CD4-positive, alpha-beta T cell (primary cell): ENCODE measurements at regions not wholly inside any gene's neighbourhood (a gene's known extent, or its start where the extent isn't known, plus 50 kb on each side); places are given as distances from the start of the nearest gene placed in this dataset.

Source experiments
- ATAC-seq: fragments of 200-7000 bp; cut with Tn5 transposase; one replicate; pipeline ENCODE4 v1.10.0; 2022; ENCODE audit warnings: mild to moderate bottlenecking; ENCODE audit not compliant: poor library complexity
- CTCF ChIA-PET: fragments of 350-600 bp; sonication (Branson Sonifier 250); formaldehyde crosslinking; loops from one replicate; lab custom pipeline; 2021; ENCODE audit warnings: antibody characterized with exemption, inconsistent platforms; lab: Charles Lee
- POLR2A ChIA-PET: fragments of 350-600 bp; sonication (Branson Sonifier 250); formaldehyde crosslinking; loops from one replicate; lab custom pipeline; 2021; ENCODE audit warnings: antibody characterized with exemption, inconsistent platforms; lab: Charles Lee
- DNase-seq, 14 experiments: peaks; one replicate each; pipeline ENCODE4 v3.0.0-alpha.2; 2013 to 2020; ENCODE audit warnings: mixed read lengths in 2 of 14
- H3K27ac ChIP-seq, 2 donors: one replicate each; pipeline versions ENCODE4 v1.5.1 to v1.7.0; 2013; ENCODE audit warnings: low read length in 2 of 2, low read depth in 1 of 2, mild to moderate bottlenecking in 1 of 2
- H3K27me3 ChIP-seq, 2 experiments: 1 replicate in 1 of 2; 2 replicates in 1 of 2; pipeline versions ENCODE4 v1.6.1 to v1.7.0; 2013; ENCODE audit warnings: low read length in 2 of 2, control low read depth in 1 of 2, mild to moderate bottlenecking in 1 of 2, moderate library complexity in 1 of 2; ENCODE audit not compliant: insufficient read depth in 2 of 2, control insufficient read depth in 1 of 2
- H3K36me3 ChIP-seq: one replicate; pipeline ENCODE4 v1.6.1; 2013; ENCODE audit warnings: low read length, control low read depth; ENCODE audit not compliant: insufficient read depth
- H3K4me1 ChIP-seq: one replicate; pipeline ENCODE4 v1.6.1; 2013; ENCODE audit warnings: low read length, control low read depth; ENCODE audit not compliant: insufficient read depth
- H3K4me3 ChIP-seq: one replicate; pipeline ENCODE4 v1.5.1; 2013; ENCODE audit warnings: mild to moderate bottlenecking, low read length, moderate library complexity
- H3K9me3 ChIP-seq, 2 experiments: 1 replicate in 1 of 2; 2 replicates in 1 of 2; pipeline versions ENCODE4 v1.6.1 to v1.7.0; 2013; ENCODE audit warnings: low read length in 2 of 2, mild to moderate bottlenecking in 2 of 2, control low read depth in 1 of 2, moderate library complexity in 1 of 2; ENCODE audit not compliant: control insufficient read depth in 1 of 2, insufficient read depth in 1 of 2
- H3K27ac Mint-ChIP-seq: one replicate; pipeline ENCODE4 v1.8.0; 2020; ENCODE audit warnings: mixed read lengths
- H3K27me3 Mint-ChIP-seq: one replicate; pipeline ENCODE4 v1.8.0; 2021; ENCODE audit warnings: mixed read lengths
- H3K36me3 Mint-ChIP-seq: one replicate; pipeline ENCODE4 v1.8.0; 2021; ENCODE audit warnings: low read depth, mixed read lengths
- H3K4me1 Mint-ChIP-seq: one replicate; pipeline ENCODE4 v1.8.0; 2021; ENCODE audit warnings: low read depth, mixed read lengths
- H3K4me3 Mint-ChIP-seq: one replicate; pipeline ENCODE4 v1.8.0; 2020; ENCODE audit warnings: mild to moderate bottlenecking, mixed read lengths
- H3K9me3 Mint-ChIP-seq: one replicate; pipeline ENCODE4 v1.8.0; 2020; ENCODE audit warnings: mixed read lengths
- CTCF ChIP-seq: fragments of 200-600 bp; IDR thresholded peaks from one replicate; pipeline ENCODE4 v1.8.0; 2022; ENCODE audit warnings: antibody characterized with exemption, mild to moderate bottlenecking
- intact Hi-C, 2 experiments: fragments of 100-400 bp; cut with DNase I in 1 of 2; cut with micrococcal nuclease in 1 of 2; formaldehyde crosslinking; loops; one replicate each; pipeline versions ENCODE4 v1.15.1 to v1.9.0; 2023 to 2025; cut with DNase I, micrococcal nuclease

- Mint-ChIP-seq H3K4me1 (no peaks in the 10 kb centered on the region), H3K27me3 (no peaks in the 10 kb centered on the region), H3K27ac (no peak overlapping the region), H3K36me3 (no peaks in the 10 kb centered on the region), H3K9me3 (no peaks in the 10 kb centered on the region), H3K4me3 (no peak overlapping the region)
- Histone ChIP-seq H3K27me3 (peaks cover 0 to 6% of the 10 kb centered on the region in 2 experiments), H3K4me1 (no peaks in the 10 kb centered on the region), H3K4me3 (no peak overlapping the region), H3K27ac (no peak overlapping the region), H3K36me3 (no peaks in the 10 kb centered on the region), H3K9me3 (peaks cover 0 to 12% of the 10 kb centered on the region in 2 experiments)
- intact Hi-C loops = no loop called here
- TF ChIP-seq CTCF = no peak
- ChIA-PET POLR2A (no interaction called here), CTCF (no interaction called here)
- DNase-seq (peak in 1 of 14 experiments; percentile 7), ATAC-seq (no peak)
These were observed 1464.8 kb downstream of the BRD1 start for GRCh38 chr22:48362721-48363404.

- Histone ChIP-seq H3K36me3 (no peaks in the 10 kb centered on the region), H3K4me3 (no peak overlapping the region), H3K27ac (no peak overlapping the region), H3K4me1 (no peaks in the 10 kb centered on the region), H3K27me3 (peaks cover 0 to 2% of the 10 kb centered on the region in 2 experiments), H3K9me3 (peaks cover 0 to 12% of the 10 kb centered on the region in 2 experiments)
- no peak for DNase-seq
- H3K27ac Mint-ChIP-seq = no peak overlapping the region
- no peaks in the 10 kb centered on the region for H3K36me3 Mint-ChIP-seq
- H3K4me1 Mint-ChIP-seq = no peaks in the 10 kb centered on the region
- H3K4me3 Mint-ChIP-seq = no peak overlapping the region
- no peak for TF ChIP-seq CTCF
- CTCF ChIA-PET = no interaction called here
- intact Hi-C loops = no loop called here
- POLR2A ChIA-PET = no interaction called here
- peaks cover 7% of the 10 kb centered on the region for H3K27me3 Mint-ChIP-seq
- ATAC-seq = no peak
- no peaks in the 10 kb centered on the region for H3K9me3 Mint-ChIP-seq
These were observed 1466.5 kb downstream of the BRD1 start for GRCh38 chr22:48361099-48361639.

DNA sequence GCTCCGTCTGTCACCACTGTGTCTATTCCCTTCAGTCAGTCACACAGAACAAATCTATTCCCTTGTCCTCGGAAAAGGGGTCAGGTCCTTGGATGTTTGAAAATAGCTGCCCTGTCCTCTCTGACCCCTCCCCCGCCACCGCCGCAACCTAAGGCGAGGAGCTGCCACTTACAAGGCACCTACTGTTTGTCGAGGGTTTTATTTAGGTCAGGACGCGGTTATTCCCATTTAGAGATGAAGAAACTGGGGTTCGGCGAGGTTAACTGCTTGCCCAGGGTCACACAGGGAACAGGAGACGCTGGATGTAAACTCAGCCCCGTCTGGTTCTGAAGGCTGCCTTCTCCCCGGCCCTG lies 1468.1 kb downstream of the BRD1 start:
- no peak for ATAC-seq
- no peak overlapping the region for H3K4me3 ChIP-seq
- H3K4me1 Mint-ChIP-seq = no peaks in the 10 kb centered on the region
- no peaks in the 10 kb centered on the region for H3K36me3 Mint-ChIP-seq
- POLR2A ChIA-PET = no interaction called here
- H3K27ac ChIP-seq = no peak overlapping the region
- TF ChIP-seq CTCF = no peak
- H3K9me3 Mint-ChIP-seq = no peaks in the 10 kb centered on the region
- CTCF ChIA-PET = no interaction called here
- H3K27me3 ChIP-seq = peaks cover 0 to 2% of the 10 kb centered on the region in 2 experiments
- no peak for DNase-seq
- no peaks in the 10 kb centered on the region for H3K36me3 ChIP-seq
- H3K4me3 Mint-ChIP-seq = no peak overlapping the region
- no peak overlapping the region for H3K27ac Mint-ChIP-seq
- H3K9me3 ChIP-seq = peaks cover 0 to 12% of the 10 kb centered on the region in 2 experiments
- no peaks in the 10 kb centered on the region for H3K4me1 ChIP-seq
- intact Hi-C loops = no loop called here
- peaks cover 7% of the 10 kb centered on the region for H3K27me3 Mint-ChIP-seq
